ENCODE measurements at regions not wholly inside any gene's neighbourhood (a gene's known extent, or its start where the extent isn't known, plus 50 kb on each side); places are given as distances from the start of the nearest gene placed in this dataset.

GRCh38 chr1:187629075-187629474 lies 800.3 kb downstream of the PLA2G4A start:
- TF ChIP-seq, protein P1, sequence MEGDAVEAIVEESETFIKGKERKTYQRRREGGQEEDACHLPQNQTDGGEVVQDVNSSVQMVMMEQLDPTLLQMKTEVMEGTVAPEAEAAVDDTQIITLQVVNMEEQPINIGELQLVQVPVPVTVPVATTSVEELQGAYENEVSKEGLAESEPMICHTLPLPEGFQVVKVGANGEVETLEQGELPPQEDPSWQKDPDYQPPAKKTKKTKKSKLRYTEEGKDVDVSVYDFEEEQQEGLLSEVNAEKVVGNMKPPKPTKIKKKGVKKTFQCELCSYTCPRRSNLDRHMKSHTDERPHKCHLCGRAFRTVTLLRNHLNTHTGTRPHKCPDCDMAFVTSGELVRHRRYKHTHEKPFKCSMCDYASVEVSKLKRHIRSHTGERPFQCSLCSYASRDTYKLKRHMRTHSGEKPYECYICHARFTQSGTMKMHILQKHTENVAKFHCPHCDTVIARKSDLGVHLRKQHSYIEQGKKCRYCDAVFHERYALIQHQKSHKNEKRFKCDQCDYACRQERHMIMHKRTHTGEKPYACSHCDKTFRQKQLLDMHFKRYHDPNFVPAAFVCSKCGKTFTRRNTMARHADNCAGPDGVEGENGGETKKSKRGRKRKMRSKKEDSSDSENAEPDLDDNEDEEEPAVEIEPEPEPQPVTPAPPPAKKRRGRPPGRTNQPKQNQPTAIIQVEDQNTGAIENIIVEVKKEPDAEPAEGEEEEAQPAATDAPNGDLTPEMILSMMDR (IDR thresholded peaks at IDR 0.05) = no peak
- TF ChIP-seq ZFX (IDR thresholded peaks at IDR 0.05; ENCODE audit: borderline replicate concordance) = no peak
- no peak overlapping the region for H3K27ac ChIP-seq

DNA sequence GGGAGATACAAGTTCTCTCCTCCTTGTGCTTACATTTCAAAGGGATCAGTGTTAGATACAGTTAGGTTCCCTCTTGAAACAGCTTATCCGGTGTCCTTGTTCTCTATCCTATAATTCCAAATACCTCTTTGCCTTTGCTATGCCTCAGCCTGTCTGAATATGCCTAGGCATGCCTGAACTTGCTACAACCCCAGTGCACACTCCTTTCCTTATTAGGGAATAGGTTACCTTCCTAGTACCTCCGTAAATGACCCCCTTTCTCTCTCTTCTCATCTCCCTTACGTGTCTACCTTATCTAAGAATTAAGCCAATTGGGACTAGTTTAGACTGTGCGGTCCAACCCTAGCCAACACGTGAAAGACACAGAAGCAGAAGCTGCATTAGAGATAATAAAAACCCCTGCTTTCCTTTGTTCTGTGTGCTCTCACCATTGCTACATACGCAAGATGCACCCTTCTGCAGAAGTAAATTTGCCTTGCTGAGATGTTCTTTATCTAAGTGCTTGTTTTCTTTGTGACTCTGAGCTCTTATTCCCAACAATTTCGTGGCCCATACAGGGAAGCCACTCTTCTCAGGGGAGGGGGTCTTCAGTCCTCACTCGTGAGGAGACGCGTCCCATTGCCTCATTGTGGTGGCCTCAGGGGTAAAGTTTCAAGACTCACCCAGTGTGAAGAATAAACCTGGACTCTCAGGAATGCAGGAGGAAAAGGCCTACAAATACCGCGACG lies 802.1 kb downstream of the PLA2G4A start:
- TF ChIP-seq ZFX (IDR thresholded peaks at IDR 0.05; ENCODE audit: borderline replicate concordance) = no peak
- TF ChIP-seq, protein P1 (IDR thresholded peaks at IDR 0.05) = no peak

DNA sequence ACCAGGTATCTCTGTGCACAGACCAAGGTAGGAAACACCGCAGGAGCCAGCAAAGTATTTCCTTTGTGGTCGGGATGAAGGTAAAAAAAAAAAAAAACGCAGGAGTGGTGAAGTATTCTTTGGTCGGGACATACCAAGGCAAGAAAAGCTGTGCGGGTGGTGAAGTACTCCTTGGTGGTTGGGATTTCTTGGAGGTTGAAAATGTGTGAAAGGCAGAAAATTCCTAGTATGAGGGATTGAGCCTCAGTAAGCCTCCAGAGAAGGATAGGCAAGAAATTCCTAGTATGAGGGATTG lies 802.6 kb downstream of the PLA2G4A start:
- TF ChIP-seq ZFX (IDR thresholded peaks at IDR 0.05; ENCODE audit: borderline replicate concordance) = no peak
- TF ChIP-seq, protein P1 (IDR thresholded peaks at IDR 0.05) = no peak
- no peak overlapping the region for H3K27ac ChIP-seq

More for the DNA sequence above, 802.1 kb downstream of the PLA2G4A start:
- H3K27ac ChIP-seq = no peak overlapping the region

DNA sequence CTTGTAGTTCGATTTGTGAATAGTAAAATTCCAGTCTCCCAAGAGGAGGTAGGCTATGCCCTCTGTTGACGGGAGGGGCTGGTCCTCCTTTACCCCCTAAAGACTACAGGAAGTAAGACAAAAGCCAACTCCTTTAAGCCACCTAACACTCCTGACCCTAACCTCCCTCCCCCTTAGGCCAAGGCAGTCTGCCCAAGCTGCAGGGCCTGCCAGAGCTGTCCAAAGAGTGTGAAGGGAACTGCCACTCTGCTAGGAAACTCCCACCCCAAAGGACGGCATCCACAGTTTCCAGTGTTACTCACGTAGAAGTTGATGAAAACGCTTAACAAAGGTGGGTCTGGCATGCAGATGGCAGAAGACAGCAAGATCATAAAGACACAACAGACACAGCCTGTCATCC lies 803.2 kb downstream of the PLA2G4A start:
- no peak overlapping the region for H3K27ac ChIP-seq
- no peak for TF ChIP-seq ZFX (IDR thresholded peaks at IDR 0.05; ENCODE audit: borderline replicate concordance)
- TF ChIP-seq, protein P1 (IDR thresholded peaks at IDR 0.05) = no peak

- no peak overlapping the region for H3K27ac ChIP-seq
- no peak for TF ChIP-seq ZFX (IDR thresholded peaks at IDR 0.05; ENCODE audit: borderline replicate concordance)
- TF ChIP-seq, protein P1 (IDR thresholded peaks at IDR 0.05) = no peak
Observed at GRCh38 chr1:187634940-187635339, 806.2 kb downstream of the PLA2G4A start.

DNA sequence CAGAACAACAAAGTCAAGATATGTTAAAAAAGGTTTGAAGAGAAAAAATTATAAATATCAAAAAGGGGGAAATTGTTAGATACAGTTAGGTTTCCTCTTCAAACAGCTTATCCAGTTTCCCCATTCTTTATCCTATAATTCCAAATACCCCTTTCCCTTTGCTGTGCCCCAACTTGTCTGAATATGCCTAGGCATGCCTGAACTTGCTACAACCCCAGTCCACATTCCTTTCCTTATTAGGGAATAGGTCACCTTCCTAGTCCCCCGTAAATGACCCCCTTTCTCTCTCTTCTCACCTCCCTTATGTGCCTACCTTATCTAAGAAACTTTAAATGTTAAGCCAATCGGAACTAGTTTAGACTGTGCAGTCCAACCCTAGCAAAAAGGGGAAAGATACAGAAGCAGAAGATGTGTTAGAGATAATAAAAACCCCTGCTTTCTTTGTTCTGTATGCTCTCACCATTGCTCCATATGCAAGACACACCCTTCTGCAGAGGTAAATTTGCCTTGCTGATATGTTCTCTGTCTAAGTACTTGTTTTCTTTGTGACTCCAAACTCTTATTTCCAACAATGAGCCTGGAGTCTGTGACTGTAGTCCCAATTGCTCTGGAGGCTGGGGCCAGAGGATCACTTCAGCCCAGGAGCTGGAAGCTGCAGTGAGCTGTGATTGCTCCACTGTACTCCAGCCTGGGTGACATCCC lies 810.1 kb downstream of the PLA2G4A start:
- no peak overlapping the region for H3K27ac ChIP-seq
- TF ChIP-seq ZFX (IDR thresholded peaks at IDR 0.05; ENCODE audit: borderline replicate concordance) = no peak
- TF ChIP-seq, protein P1 (IDR thresholded peaks at IDR 0.05) = no peak

DNA sequence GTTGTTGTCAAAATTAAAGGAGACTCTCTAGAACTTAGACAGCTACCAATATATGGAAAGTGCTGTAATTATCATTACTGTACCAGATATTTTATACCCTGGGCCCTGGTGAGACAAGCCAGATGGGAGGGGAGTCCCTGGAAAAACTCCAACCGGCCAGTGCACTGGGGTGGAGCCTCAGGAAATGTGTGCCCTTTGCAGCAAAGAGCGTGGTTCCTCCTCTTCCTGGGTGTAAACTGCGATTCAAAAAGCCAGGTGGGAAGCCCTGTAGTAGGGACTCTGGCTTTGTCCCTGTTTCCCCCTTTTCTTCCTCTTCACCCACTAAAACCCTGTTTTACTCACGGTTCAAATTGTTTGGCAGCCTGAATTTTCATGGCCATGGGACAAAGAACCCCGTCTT lies 812.3 kb downstream of the PLA2G4A start:
- TF ChIP-seq ZFX (IDR thresholded peaks at IDR 0.05; ENCODE audit: borderline replicate concordance) = no peak
- TF ChIP-seq, protein P1 (IDR thresholded peaks at IDR 0.05) = no peak
- H3K27ac ChIP-seq = no peak overlapping the region

Measured in 22Rv1 (cell line).